Kidney (tissue), 13 donors: ENCODE measurements at regions not wholly inside any gene's neighbourhood (a gene's known extent, or its start where the extent isn't known, plus 50 kb on each side); places are given as distances from the start of the nearest gene placed in this dataset.
"Not testable (repeated sequence)": the region's sequence is repeated elsewhere in the genome, so short reads cannot be mapped to it uniquely, and the experiment has no call there.

Source experiments
- DNase-seq, 5 donors: peaks; one replicate each; pipeline ENCODE4 v3.0.0-alpha.2; 2013 to 2020
- FAIRE-seq: peaks from 2 replicates; lab custom pipeline; 2012; peaks lifted over from hg19 to GRCh38; lab: Jason Lieb, UNC
- H3K27ac ChIP-seq, 2 donors: one replicate each; pipeline ENCODE4 v1.7.0; 2013; ENCODE audit warnings: low read depth in 2 of 2, low read length in 2 of 2, inconsistent platforms in 1 of 2
- H3K27me3 ChIP-seq: one replicate; pipeline ENCODE4 v1.7.1; 2013; ENCODE audit warnings: low read length, inconsistent platforms; ENCODE audit not compliant: control insufficient read depth, insufficient read depth
- H3K36me3 ChIP-seq, 3 donors: one replicate each; pipeline versions ENCODE4 v1.7.0 to v1.7.1; 2013; ENCODE audit warnings: low read length in 3 of 3, control low read depth in 1 of 3, inconsistent platforms in 1 of 3; ENCODE audit not compliant: insufficient read depth in 3 of 3, control insufficient read depth in 2 of 3
- H3K4me1 ChIP-seq, 3 donors: one replicate each; pipeline versions ENCODE4 v1.7.0 to v1.7.1; 2013; ENCODE audit warnings: low read length in 3 of 3, inconsistent platforms in 1 of 3, low read depth in 1 of 3; ENCODE audit not compliant: control insufficient read depth in 2 of 3, insufficient read depth in 2 of 3
- H3K4me3 ChIP-seq, 3 donors: one replicate each; pipeline versions ENCODE4 v1.7.0 to v1.8.1; 2013; ENCODE audit warnings: low read length in 3 of 3, control low read depth in 1 of 3, inconsistent platforms in 1 of 3
- H3K9ac ChIP-seq, 3 donors: one replicate each; pipeline versions ENCODE4 v1.7.0 to v1.7.1; 2013; ENCODE audit warnings: low read length in 3 of 3, control low read depth in 1 of 3, inconsistent platforms in 1 of 3
- H3K9me3 ChIP-seq, 3 donors: one replicate each; pipeline versions ENCODE4 v1.7.0 to v1.7.1; 2013; ENCODE audit warnings: low read length in 3 of 3, control low read depth in 1 of 3, inconsistent platforms in 1 of 3; ENCODE audit not compliant: control insufficient read depth in 2 of 3, insufficient read depth in 1 of 3
- intact Hi-C: fragments of 100-400 bp; cut with DNase I; formaldehyde crosslinking; loops from one replicate; pipeline ENCODE4 v1.11.1; 2022
- TF ChIP-seq, protein P1 (sequence below): IDR thresholded peaks from 3 replicates; pipeline ENCODE4 v1.5.1; 2012; ENCODE audit warnings: mild to moderate bottlenecking, moderate library complexity, borderline replicate concordance; ENCODE audit not compliant: insufficient read depth; ENCODE audit errors: extremely low read depth
- donor health status: control.
- donor health status: control.
- donor health status: control.
- donor health status: control.
- donor health status: control.
- donor health status: DM: yes; HTN: yes; CAD: no.
- donor health status: Normal renal cell carcinoma (clear cell type).

DNA sequence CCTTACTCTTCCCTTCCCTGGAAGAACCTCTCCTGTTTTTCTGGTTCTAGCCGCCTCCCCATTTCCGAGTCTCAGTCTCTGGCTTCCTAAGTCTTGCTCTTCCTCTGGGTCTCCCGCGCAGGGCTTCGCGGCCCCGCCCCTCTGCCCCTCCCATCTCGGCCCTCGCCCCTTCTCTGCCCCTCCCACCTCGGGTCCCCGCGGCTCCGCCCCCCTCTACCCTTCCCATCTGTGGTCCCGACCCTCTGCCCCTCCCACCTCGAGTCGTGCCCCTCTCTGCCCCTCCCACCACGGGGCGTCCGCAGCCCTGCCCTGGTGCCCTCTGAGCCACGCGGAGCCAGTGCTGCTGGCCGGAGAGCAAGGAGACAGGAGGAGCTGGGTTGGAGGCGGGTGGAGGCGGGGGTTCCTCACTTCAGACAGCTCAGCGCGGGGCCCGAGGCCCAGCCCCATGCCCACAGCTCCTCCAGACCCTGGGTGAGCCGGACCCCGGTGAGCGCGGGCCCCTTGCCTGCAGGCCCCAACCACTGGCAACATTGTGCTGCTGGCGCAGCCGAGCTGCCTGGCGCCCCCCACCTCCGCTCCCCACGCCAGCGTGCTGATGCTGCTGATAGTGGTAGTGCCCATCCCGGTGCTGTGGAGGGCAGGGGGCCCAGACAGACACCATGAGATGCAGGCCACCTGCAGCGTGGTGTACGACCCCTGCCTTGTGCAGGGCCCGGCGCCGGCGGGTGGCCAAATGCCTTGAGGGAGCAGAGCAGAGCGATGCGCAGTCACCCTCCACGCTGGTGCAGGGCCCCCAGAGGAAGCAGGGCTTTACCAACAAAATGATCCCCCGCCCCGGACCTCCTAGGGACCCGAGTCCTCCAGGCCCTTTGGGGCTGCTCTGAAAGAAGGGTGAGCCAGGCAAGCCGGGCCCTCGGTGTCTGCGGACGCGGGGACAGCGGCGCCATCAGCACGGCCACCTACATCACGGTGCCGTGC, 2115.3 kb downstream of the TP53TG3F start:
- intact Hi-C loops, result no loop called here
- no peak overlapping the region for H3K4me3 ChIP-seq
- H3K27ac ChIP-seq, result no peak overlapping the region
- peak in 1 of 5 donors; percentile 76 for DNase-seq
- no peaks in the 10 kb centered on the region for H3K27me3 ChIP-seq
- no peaks in the 10 kb centered on the region for H3K4me1 ChIP-seq
- FAIRE-seq, result no peak
- TF ChIP-seq, protein P1, sequence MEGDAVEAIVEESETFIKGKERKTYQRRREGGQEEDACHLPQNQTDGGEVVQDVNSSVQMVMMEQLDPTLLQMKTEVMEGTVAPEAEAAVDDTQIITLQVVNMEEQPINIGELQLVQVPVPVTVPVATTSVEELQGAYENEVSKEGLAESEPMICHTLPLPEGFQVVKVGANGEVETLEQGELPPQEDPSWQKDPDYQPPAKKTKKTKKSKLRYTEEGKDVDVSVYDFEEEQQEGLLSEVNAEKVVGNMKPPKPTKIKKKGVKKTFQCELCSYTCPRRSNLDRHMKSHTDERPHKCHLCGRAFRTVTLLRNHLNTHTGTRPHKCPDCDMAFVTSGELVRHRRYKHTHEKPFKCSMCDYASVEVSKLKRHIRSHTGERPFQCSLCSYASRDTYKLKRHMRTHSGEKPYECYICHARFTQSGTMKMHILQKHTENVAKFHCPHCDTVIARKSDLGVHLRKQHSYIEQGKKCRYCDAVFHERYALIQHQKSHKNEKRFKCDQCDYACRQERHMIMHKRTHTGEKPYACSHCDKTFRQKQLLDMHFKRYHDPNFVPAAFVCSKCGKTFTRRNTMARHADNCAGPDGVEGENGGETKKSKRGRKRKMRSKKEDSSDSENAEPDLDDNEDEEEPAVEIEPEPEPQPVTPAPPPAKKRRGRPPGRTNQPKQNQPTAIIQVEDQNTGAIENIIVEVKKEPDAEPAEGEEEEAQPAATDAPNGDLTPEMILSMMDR, result no peak
- peaks cover 0 to 10% (median 0%) of the 10 kb centered on the region in 3 donors for H3K9me3 ChIP-seq
- H3K9ac ChIP-seq, result no peak overlapping the region
- H3K36me3 ChIP-seq, result no peaks in the 10 kb centered on the region

DNA sequence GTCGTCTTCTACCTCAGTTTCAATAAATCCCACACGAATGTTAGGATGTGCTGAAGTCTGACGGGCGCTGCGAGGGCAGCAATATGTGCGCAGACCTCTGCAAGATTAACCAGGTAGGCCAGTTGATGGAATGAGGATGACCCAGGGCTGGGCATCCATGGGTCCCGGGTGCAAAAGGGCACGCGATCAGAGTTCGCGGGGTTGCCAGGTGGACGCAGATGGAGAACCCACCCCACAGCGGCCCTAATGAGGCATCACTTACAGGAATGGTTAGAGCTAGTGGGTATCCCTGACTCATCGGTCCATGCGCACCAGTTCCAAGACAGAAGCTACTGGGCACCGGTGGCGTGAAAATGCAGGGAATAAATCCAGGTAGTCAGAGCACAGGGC, 2116.0 kb downstream of the TP53TG3F start:
- peaks cover 0 to 12% (median 0%) of the 10 kb centered on the region in 3 donors for H3K9me3 ChIP-seq
- FAIRE-seq, result no peak
- intact Hi-C loops, result no loop called here
- H3K4me3 ChIP-seq, result no peak overlapping the region
- TF ChIP-seq, protein P1, result no peak
- H3K27ac ChIP-seq, result no peak overlapping the region
- H3K36me3 ChIP-seq, result no peaks in the 10 kb centered on the region
- no peak for DNase-seq
- no peak overlapping the region for H3K9ac ChIP-seq
- H3K4me1 ChIP-seq, result no peaks in the 10 kb centered on the region
- no peaks in the 10 kb centered on the region for H3K27me3 ChIP-seq

DNA sequence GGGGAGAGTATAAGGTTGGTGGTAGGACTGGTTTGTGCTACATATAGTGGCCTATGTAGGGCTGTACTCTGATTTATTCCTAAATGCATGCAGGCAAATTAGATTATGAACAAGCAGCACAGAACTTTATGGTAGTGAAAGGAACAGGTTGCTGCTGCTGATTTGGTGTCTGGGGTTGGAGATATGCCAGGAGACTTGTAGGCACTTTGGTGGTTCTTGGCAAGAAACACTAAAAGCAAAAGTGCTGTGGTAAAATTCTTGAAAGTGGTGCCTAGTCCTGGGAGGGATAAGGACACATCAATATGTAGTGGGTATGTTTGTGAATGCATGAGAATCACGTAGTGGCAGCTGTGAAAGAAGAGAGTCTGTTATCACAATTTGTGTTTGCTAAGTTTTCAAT, 2126.0 kb downstream of the TP53TG3F start:
- Histone ChIP-seq H3K9me3 (no peaks in the 10 kb centered on the region), H3K9ac (no peak overlapping the region), H3K27me3 (no peaks in the 10 kb centered on the region), H3K4me1 (no peaks in the 10 kb centered on the region), H3K27ac (no peak overlapping the region), H3K36me3 (no peaks in the 10 kb centered on the region), H3K4me3 (no peak overlapping the region)
- intact Hi-C loops, result no loop called here
- DNase-seq, result no peak
- TF ChIP-seq, protein P1, result no peak
- no peak for FAIRE-seq

DNA sequence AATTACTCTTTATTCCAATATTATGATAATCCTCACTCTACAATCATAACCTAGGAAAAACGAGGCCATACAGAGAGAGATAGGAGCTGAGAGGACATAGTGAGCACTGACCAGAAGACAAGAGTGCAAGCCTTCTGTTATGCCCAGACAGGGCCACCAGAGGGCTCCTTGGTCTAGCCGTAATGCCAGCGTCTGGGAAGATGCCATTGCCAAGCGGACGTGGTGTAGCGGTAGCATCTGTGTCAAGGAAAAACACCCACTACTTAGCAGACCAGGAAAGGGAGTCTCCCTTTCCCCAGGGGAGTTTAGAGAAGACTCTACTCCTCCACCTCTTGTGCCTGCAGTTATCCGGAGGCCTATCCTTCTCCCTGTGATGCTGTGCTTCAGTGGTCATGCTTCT, 2131.5 kb downstream of the TP53TG3F start:
- not testable (repeated sequence) for H3K9me3 ChIP-seq

More for the DNA sequence above, 2131.5 kb downstream of the TP53TG3F start:
- H3K27ac ChIP-seq, H3K36me3 ChIP-seq, FAIRE-seq, H3K27me3 ChIP-seq, DNase-seq, intact Hi-C loops, H3K4me3 ChIP-seq, H3K4me1 ChIP-seq, H3K9ac ChIP-seq: not testable (repeated sequence)
